NCI-H128 (cell line): ENCODE measurements at regions not wholly inside any gene's neighbourhood (a gene's known extent, or its start where the extent isn't known, plus 50 kb on each side); places are given as distances from the start of the nearest gene placed in this dataset.
"Not testable (repeated sequence)": the region's sequence is repeated elsewhere in the genome, so short reads cannot be mapped to it uniquely, and the experiment has no call there.

Experiments used
- DNase-seq: peaks from one replicate; lab custom pipeline; 2025; ENCODE audit not compliant: unreplicated experiment; lab: John Stamatoyannopoulos, UW

DNA sequence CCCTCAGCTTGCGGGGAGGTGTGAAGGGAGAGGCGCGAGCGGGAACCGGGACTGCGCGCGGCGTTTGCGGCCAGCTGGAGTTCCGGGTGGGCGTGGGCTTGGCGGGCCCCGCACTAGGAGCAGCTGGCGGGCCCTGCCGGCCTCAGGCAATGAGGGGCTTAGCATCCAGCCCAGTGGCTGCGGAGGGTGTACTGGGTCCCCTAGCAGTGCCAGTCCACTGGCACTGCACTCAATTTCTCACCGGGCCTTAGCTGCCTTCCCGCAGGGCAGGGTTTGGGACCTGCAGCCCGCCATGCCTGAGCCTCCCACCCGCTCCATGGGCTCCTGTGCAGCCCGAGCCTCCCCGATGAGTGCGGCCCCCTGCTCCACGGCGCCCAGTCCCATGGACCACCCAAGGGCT, 163.5 kb upstream of the PTCH1 start:
- DNase-seq: not testable (repeated sequence)

DNA sequence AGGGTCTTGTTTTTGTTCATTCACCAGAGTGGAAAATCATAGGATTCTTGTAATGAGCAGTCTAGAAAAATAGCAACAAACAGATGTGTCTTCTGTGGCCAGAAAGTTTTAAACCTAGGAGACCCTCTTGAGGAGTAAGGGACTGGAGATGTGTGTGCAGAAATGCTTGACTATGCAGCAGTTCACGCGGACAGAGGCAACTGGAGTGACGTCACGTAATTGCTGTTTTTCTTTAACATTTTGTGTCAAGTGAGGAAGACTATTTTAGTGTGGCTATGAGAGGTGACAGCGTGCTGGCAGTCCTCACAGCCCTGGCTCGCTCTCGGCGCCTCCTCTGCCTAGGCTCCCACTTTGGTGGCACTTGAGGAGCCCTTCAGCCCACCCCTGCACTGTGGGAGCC, 163.1 kb upstream of the PTCH1 start:
- no peak for DNase-seq

DNA sequence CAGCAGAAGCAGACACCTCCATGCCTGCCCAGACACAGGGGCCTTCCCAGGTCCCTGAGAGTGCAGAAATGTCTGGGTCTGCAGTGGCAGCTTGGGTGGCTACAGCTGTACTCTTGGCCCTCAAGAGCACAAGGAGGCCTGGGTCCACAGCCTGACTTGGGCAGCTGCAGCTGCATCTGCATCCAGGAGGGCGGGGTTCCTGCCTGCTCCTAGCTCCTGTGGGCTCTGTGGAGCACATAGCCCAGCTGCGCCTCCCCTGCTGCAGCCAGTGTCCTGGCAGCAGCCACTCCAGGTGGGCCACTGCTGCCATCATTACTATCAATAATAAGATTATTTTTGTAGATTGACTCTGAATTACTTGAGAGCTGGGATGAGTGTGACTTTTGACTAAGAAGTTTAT, 162.0 kb upstream of the PTCH1 start:
- no peak for DNase-seq

DNA sequence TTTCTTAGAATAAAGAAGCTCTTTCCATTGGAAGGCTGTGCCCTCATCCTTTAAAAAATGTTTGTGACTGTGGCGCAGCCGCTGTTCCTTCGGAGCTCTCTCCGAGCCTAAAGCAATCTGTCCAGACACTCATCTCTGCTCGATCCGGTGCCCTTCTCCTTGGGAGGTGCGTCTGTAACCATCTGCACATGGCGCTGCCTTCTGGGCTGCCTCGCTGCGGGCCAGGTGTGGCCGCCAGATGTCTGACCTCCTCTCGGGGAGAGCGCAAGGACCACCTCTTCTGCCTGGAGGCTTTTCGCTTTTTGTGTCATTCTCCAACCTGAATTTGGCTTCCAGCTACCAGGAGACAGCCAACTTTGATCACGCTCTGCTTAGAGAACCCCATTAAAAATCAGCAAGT, 153.4 kb upstream of the PTCH1 start:
- DNase-seq: no peak

DNA sequence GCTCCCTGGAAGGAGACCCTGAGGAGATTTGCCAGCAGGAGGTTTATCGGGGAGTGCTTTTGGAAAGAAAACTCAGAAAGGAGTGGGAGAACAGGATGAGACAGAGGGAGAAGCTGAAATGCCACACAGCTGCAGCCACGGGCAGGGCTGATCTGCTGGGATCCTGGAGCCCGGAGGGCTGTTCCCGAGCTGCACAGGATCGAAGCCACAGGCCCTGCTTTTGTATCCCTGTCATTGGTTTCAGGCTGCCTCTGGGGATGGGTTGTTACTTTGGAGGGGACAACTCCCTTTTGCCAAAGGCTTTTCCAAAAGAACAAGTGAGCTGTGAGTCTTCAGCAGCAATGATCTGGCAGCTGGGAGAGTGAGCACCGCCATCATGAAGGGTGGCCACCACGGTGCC, 152.5 kb upstream of the PTCH1 start:
- DNase-seq: no peak

DNA sequence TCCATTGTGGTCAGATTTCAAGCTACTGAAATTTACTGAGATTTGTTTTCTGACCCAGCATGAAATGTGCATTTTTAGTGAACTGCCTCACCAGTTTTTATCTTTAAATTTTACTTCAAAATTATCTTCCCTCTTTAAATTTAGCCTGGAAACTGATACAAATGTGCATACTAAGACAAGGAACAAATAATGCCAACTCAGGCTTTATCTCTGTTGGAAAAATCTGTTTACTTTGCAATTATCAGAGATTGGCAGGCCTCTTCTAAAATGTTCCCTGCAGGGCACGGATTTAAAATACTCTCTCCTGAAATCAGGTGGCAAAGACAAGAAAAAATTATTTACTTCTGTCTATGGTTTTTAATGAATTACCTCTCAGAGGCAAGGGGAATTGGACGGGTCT, 151.0 kb upstream of the PTCH1 start:
- DNase-seq: no peak

DNA sequence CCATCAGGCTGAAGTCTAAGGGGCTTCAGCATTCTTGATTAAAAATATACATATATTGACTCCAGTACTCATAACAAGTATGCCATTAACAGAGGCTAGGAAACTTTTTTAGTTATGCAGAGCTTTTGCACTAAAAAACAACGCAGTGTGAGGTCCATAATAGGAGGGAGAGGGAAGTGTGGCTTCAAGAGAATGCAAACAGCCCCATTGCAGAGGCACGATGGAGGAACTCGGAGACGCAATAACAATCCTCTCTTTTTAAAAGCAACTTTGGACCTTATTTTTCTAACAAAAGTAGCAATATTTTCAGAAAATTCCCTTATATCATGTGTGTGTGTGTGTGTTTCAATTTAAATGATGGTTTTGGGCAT, 150.0 kb upstream of the PTCH1 start:
- DNase-seq: no peak

DNA sequence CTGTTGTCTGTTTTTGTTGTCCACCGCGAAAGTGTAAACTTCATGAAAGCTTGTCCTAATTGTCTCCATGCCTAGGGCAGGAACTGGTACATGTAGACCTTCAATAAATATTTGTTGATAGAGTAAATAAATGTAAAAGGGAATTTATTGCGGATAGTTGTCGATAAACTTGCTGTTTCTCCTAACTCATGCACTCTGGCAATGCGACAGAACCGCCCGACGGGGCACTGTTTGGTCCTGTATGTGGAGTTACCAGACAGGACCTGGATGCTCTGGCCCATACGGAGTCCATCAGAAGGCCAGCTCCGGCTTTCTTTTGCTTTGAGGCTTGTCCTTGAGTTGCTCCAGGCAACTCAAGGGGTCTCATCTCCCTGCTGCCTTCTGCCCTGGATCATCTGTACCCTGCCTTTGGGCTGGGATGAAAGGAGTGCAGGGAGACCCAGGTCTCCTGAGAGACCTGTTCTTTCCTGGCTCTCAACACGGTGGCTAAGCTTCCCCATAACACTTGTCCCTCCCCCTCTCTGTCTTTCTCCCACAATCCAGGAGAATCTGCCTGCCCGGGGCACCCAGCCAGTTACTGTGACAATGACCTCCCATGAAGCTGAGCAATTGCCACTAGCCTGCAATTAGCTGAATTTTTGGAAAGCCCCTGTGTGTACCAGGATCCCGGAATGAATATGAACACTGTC, 149.5 kb upstream of the PTCH1 start:
- DNase-seq: no peak

DNA sequence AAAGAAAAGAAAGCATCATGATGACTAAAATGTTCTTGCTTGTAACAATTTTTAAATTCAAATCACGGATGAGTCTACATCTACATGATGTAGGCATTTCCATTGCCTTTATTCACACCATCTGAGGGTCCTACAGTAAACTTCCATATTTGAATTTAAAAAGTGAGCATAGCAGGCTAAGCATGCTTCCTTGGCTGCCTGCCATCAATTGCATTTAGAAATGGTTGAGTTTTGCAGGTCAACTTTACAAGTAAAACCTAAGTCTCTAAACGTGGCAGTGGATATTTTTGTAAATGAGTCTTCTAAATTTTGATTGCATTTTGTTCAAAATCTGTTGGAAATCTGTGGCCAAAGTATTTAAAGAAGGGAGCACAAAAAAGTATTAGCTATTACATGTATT, 136.5 kb upstream of the PTCH1 start:
- no peak for DNase-seq

DNA sequence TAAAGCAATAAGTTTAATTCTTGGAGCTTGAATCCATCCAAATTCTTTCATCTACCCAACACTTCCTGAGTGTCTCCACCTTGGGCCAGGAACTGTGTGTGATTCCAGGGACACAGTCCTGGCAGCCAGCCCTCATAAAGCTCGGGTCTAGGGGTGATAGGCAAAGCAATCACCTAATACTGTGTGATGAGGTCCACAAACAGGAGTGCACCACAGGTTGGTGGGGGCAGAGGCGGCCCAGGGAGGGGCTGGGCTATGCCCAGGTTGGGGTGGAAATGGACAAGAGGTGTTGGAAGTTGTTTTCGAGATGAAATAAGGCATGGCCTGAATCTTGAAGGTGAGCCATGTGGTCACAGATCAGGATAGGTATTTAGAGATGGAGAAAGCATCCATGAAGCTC, 133.9 kb upstream of the PTCH1 start:
- DNase-seq: no peak

DNA sequence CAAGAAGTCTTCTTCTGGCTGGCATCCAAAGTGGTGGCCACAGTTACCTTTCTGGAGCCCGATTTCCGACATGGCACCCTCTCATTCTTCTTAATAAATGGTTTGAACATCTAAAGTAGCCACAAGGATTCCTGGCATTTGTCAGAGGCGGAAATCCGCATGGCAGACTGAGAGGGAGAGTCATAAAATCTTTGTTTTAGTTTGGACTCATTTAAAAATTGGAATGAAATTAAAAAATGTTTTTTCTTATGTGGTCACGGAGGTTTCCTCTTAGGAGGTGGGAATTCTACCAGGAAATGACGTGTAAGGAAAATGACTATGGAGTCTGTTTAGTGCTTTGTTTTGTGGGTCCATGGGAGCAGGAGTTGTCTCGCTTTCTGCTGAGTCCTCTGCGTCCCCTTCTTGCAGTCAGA, 133.0 kb upstream of the PTCH1 start:
- DNase-seq: no peak

DNA sequence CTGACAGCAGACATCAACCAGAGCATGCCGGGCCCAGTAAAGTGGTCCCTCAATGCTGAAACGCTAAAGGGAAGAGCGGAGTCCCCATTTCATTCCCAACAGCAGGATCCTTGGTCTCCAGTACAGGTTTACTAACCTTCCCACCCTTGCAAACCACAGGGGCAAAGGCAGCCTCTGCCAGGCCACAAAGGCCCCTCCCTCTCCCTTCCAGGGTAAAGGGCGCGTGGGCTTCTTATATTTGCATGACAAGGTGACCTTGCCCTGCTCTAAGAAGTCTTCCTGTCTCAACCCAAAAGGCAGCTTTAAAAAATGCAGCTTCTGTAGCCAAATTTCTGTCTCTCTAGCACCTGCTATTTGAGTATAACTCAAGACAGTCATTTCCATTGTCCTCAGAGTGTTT, 131.5 kb upstream of the PTCH1 start:
- no peak for DNase-seq

DNA sequence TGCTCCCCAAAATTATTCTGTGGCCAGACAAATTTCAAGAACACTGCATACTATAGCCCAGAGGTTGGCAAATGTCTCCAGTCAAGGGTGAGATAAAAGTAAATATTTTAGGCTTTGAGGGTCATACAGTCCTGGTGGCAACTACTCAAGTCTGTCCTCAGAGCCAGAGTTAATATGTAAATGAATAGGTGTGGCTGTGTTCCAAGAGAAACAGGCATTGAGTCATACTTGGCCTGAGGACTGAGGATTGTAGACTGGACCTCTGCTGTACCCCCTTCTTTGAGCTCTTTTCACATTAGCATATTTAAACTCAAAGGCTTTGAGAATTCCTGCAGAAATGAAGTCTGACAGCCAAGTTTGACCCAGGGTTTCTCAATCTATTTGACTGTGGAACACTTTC, 129.2 kb upstream of the PTCH1 start:
- DNase-seq: no peak

DNA sequence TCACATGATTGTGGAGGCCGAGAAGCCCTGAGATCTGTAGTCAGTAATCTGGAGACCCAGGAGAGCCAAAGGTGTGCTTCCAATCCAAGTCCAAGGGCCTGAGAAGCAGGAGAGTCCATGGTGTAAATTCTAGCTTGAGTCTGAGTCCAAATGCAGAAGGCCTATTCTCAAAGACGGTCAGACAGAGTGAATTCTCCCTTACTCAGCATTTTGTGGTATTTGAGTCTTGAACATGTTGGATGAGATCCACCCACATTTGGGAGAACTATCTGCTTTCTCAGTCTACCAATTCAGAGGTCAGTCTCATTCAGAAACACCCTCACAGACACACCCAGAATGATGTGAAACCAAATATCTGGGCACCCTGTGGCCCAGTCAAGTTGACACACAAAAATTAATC, 128.8 kb upstream of the PTCH1 start:
- DNase-seq: no peak

DNA sequence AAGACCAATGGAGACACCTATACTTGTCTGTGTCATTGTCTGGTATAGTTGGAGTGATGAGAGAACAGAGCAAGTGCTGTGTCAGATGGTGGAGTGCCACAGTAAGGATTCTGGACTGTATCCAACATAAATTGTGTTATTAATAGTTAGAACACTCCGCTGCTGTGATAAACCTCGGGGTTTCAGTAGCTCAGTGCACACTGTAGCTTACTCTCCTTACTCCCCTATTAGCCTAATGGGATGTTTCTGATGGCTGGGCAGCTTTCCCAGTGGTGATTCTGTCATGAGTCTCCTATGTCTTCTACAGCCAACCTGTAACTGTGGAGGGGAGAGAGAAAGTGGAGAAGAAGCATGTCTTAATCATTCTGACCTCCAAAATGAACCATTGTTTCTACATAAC, 127.6 kb upstream of the PTCH1 start:
- DNase-seq: no peak

DNA sequence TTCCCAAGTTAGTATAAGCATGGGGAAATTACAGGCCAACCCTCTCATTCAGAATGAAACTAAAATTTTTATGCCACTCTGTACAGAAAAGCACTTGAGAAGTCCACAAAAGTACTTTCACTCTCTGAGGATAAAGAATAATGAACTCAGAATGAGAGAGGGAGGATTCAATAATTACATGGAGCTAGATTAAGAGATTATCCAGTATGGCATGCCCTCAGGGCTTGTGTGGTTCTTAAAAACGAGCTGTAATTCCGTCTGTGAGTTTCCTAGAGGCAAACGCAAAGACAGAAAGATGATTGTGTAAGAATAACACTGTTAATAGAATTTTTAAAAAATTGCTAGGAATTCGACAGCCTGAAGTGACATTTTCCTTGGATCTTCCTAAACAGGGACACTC, 126.8 kb upstream of the PTCH1 start:
- no peak for DNase-seq

DNA sequence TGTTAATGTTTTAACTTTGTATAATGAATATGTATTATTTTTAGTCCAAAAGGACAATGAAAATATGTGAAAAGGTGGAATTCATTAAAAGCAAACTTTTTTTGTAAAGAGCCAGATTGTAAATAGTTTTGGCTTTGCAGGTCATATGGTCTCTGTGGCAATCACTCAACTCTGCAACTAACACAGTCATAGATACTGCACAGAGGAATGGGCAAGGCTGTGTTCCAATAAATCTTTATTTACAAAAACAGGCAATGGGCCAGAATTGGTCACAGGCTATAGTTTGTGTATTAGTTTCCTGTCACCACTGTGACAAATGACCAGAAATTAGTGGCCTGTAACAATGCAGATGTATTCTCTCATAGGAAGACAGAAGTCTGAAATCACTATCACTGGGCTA, 125.4 kb upstream of the PTCH1 start:
- no peak for DNase-seq

DNA sequence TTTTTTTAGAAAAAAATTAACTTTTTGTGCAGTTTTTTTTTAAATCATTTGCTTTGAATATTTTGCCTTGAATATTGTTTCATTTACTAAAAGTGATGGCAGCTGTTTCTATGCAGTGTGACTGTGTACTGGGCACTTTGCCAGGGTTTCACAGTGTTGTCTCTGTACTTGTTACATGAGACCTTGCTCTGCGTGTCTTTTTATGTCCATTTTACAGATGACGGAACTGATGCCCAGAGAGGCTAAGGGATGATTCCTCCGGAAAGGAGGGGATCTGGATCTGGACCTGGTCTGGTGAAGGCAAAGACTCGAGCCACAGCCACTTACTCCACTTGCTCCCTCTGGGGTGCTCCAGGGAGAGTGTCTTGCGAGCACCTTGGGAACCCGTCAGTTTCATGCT, 124.8 kb upstream of the PTCH1 start:
- DNase-seq: no peak

DNA sequence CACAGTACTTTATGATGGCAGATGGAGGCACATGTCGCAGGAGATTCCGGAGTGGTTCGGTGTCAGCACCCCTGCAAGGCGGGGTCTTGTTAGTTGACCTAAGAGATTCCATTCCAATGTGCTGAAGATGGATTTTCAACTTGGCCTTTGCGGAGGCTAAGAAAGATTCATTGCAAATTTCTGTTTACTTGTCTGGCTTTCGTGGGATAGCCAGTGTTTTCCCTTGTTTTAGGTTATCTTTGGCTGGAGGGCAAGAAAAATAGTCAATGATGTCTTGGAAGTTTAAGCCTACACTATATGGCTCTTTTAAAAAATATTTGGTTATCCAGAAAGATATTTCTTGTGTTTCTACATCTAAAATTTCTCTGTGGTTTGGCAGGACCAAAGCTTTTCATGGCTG, 123.6 kb upstream of the PTCH1 start:
- no peak for DNase-seq

DNA sequence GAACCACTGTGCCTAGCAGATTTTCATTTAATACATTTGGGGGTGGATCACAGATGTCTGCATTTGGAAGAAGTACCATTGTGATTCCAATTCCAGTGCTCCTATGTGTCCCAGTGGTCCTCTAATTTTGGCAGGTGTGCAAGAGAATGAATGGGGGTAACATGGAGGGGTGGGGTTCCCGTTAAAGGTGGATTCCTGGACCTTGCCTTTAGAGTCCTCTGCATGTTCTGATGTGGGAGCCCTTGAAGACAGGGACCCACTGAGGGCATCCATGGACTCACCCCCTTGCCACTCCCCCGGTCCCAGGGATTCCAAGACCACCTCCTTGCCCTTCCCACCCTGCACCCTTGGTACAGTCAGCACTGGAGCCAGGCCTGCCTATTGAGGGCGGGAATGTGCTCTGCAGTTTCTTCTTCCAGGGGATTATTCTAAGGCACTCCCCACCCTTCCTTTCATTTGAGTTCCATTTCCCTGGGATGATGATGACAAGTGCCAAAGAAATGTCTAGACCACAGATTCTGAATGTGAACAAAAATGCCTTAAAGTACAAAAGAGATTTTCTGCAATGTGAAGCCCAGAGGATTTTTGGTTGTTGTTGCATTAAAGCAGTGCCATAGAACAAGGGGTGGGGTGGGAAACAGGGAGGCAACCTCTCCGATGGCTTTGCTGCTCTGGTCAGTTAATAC, 119.4 kb upstream of the PTCH1 start:
- DNase-seq: no peak

DNA sequence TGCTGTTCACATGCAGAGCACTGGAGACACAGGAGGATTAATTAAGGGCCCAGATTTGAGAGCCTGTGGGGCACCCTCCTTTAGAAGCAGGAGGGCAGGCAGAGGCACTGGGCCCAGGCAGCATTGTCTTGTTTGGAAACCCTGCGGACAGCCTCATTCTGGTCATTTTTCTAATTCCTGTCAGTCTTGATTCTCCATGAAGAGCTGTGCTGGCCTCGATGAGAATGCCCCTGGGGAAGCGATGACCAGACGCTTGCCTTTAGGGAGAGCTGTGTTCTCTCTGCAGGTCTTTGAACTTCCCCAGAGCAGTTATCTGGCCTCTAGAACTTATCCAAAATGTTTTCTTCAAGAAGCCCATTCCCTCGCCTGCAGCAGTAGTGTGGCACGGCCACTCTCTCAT, 117.8 kb upstream of the PTCH1 start:
- no peak for DNase-seq

DNA sequence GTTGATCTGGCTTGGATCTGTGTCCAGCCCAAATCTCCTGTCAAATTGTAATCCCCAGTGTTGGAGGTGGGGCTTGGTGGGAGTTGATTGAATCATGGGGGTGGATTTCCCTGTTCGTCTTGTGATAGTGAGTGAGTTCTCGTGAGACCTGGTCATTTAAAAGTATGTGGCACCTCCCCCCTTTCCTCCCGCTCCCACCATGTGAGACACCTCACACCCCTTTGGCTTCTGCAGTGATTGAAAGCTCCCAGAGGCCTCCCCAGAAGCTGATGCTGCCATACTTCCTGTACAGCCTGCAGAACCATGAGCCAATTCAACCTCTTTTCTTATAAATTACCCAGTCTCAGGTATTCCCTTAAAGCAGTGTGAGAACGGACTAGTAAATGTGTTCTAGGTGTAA, 117.3 kb upstream of the PTCH1 start:
- no peak for DNase-seq

DNA sequence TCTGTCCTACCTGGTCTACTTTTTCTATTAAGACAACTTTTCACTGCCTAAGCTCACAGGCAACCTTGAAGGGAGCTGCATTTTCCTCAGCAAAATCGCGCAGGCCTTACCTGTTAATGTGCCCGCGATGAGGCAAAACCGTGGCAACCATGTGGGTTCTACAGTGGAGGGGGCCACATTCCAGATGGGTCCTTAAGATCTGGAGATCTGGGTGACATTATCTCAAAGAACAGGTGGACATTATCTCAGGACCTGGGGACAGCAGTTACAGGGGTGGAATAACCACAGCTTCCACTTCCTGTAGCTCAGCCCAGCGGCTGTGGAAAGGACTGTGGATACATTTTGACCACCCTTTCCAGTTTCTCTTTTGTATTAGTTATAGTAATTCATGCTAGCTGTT, 112.8 kb upstream of the PTCH1 start:
- DNase-seq: no peak
